ENCODE measurements at regions not wholly inside any gene's neighbourhood (a gene's known extent, or its start where the extent isn't known, plus 50 kb on each side); places are given as distances from the start of the nearest gene placed in this dataset.

DNA sequence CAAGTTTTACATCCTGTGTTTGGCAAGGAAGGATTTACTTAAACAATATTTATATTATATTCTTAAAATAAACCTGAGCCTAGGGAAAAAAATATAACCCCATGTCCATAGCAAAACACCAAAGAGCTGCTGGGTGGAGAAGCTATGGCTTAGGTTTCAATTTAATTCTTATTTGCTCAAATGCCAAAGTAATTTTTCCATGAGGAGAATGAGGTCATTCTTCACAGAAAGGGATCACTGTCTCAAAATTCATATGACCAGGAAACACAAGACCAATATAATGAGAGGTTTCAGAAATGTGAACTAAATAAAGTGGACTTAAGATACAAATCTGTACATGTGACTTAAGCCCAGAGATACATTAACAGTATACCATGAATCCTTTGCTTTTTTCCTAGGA, 195.0 kb downstream of the PHLDA1 start:
- DNase-seq = no peak

- no peak for DNase-seq
These were observed 197.0 kb downstream of the PHLDA1 start for GRCh38 chr12:75834591-75834990.

- DNase-seq = no peak
These were observed 198.3 kb downstream of the PHLDA1 start for GRCh38 chr12:75833268-75833667.

- no peak for DNase-seq
These were observed 200.2 kb downstream of the PHLDA1 start for GRCh38 chr12:75831402-75831801.

DNA sequence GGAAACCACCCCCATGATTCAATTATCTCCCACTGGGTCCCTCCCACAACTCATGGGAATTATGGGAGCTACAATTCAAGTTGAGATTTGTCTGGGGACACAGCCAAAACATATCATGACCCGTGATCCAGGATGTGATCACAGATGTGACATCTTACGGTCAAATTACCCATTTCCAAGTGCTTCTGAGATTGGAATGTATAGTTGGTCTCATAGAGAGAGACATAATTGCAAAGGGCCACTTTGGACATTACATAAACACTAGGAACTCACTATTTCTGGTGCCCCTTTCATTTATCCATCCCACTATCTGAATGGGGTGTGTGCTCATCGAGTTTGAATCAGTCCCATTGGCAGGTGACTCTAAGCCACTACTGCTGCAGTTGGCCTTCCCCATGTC, 204.5 kb downstream of the PHLDA1 start:
- DNase-seq = no peak

- no peak for DNase-seq
These were observed 205.9 kb downstream of the PHLDA1 start for GRCh38 chr12:75825686-75826085.

DNA sequence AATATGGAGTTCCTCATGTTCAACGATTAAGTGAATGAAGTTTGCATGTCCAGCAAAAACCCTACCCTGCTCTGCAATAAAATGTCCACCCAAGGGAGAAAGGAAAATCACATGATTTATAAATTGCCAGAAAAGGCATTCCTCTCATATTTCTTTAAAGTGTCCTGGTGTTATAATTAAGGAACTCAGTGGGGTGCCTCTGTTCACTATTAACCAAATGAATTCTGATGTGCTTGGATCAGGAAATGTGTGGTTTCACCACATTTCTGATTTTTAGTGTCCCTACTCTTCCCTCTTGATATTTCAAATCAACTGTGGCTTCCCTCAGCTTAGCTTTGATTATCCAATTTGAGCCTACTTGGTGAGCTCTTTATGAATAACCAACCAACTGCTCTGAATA, 208.1 kb downstream of the PHLDA1 start:
- DNase-seq = no peak

- DNase-seq = no peak
These were observed 209.2 kb downstream of the PHLDA1 start for GRCh38 chr12:75822416-75822815.

GRCh38 chr12:75820848-75821578, 210.6 kb downstream of the PHLDA1 start:
- no peak for DNase-seq

GRCh38 chr12:75820071-75820470, 211.5 kb downstream of the PHLDA1 start:
- DNase-seq = no peak

GRCh38 chr12:75819512-75819911, 212.1 kb downstream of the PHLDA1 start:
- no peak for DNase-seq

DNA sequence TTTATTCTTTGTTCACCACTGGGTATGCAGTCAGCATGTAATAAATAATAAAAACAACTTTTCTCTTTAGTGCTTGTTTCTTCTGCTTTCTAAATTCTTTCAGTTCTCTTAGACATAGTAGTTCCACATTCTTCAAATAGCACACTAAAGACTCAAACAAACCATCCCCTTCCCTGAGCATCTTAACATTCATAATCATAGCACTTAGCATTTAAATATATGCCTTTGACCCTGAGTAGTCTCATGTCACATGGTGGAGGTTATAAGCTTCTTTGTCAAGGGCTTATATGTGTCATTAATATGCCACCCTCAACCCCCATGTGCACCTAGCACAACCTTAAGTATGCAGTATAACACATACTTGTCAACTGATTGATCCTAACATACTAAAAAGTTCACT, 212.7 kb downstream of the PHLDA1 start:
- no peak for DNase-seq

DNA sequence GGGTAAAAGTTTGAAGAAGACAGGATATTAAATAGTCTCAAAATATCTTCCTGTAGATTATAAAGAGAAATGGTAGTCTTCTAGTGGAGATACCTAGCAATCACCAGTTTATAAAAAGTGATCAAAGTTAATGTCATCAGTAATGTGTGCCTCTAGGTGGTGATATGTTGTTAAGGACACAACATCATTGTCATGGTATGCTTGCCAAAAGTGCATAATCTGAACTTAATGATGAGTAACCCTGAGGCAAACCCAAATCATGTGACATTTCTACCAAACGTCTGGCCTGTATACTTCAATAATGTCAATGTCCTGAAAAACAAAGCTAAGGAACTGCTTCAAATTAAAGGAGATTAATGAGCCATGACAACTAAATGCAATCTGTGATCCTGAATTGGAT, 214.7 kb downstream of the PHLDA1 start:
- no peak for DNase-seq

DNA sequence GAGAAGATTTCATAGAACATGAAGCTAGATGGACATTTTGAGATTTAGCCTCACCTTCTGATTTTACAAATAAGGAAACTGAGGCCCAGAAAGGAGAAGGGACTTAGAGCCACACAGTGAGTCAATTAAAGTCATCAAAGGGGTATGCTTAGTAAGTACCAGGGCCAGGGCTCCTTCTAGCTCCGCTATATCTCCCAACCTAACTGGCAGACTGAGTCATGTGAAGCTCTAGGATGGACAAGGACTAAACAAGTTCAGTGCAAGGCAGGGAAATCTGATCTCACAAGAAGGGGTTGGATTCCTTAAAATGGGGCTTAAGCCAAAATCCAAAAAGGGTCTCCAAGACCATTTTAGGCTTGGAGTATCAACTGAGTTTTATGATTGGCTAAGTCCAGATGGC, 215.8 kb downstream of the PHLDA1 start:
- DNase-seq = no peak

DNA sequence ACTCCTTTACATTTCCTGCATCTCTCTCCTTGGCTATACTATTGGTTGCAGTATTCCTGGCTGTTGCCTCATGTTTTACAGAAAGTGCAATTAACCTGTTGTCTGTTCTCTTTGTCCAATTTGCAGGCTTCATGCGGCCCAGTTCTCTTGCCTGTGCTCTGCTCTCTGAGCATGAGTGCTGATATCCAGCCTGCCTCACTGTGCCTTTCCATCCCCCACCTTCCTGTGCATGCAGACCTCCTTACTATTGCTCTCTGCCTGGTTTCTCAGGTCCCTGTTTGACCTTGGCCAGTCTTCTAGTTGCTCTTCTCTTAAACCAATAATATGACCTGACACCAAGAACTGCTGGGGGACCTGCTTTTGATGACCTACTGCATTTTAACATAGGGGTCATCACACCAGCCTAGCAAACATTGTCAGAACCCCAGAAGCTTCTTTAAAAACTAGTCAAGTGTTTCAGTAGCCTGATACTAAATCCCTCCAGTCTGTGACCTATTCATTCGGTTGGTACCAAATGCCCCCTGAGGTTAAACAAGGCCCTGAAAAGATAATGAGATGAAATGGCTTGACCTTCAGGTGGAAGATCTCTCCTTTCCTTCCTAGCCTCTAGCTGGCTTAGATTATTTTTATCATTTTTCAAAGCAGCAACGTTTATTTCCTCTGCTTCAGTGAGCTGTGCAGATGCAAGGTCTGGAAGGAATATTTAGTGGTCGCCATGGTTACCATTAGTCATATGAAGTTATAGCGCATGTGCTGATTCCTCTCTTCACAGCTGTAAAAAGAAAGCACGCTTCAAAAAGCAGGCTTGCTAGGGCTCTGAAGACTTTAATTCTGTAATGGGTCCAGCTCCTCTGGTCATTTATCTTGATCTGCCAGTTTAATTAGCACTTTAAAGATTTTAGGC, 216.5 kb downstream of the PHLDA1 start:
- DNase-seq = peak; percentile 89

DNA sequence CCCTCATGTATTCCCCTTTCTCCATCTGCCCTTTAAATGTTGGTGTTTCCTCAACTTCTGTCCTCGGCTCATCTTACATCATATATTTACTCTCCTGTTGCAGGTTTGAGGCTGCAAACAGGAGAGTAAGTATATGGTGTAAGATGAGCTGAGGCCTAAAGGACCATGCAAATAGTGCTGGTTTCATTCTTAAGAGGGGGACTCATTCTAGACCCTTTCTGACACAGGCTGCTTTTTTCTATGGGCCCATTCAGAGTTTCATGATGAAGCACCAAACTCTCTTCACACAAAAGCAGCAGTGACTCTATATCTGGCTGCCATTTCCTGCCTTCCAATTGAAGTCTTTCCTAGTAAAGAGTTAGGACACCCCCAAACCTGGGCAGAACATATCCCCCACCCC, 218.5 kb downstream of the PHLDA1 start:
- DNase-seq = no peak

DNA sequence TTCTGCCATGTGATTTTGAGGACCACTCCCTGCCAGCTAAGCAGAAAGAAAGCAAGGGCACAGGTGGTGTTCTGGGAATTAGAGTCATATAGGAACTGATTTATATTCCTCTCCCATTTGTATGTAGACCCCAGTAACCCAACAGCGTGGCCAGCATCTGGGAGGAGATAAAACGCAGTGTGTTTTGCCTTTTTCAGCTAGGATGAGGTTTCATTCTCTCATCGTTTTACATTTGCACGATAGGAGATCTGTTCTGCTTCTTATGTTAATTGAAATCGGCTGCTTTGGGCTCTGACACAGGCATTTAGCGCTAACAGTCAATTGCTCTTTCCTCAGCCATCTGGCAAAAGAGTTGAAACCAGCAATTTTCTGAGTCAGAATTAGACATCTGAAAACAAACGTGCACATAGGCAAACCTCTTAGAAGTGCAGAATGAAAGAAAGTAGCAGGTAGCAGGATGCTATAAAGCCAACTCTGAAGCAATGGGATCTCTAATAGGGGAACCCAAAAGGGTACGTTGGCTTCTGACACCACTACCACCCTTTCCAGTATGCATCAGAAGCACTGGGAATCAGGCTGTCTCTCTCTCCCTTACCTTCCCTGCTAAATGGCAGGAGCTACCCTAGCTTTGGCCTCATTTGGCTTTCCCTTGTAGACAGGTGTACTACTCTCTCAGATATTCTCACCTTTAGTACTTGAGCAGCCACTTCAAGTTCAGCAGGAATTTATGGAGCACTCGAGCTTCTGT, 219.1 kb downstream of the PHLDA1 start:
- no peak for DNase-seq

DNA sequence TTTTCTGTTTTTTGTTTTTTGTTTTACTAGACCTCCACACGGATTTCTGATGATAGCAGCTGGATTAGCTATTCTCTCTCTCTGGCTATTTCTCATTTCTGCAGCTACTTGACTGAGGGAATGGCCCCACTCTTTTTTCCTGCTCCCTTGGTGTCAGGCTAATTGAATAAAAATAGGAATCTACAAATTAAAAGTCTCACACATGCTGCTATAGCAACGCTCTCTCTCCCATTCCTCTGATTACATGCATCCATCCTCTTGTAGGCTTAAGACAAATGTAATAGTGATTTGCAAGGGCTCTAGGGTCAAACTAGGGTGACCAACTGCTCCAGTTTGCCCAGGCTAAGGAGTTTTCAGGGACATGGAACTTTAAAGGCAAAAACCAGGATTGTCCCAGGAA, 221.8 kb downstream of the PHLDA1 start:
- no peak for DNase-seq

GRCh38 chr12:75807494-75807893, 224.1 kb downstream of the PHLDA1 start:
- DNase-seq = no peak

GRCh38 chr12:75805905-75806304, 225.7 kb downstream of the PHLDA1 start:
- DNase-seq = no peak

DNA sequence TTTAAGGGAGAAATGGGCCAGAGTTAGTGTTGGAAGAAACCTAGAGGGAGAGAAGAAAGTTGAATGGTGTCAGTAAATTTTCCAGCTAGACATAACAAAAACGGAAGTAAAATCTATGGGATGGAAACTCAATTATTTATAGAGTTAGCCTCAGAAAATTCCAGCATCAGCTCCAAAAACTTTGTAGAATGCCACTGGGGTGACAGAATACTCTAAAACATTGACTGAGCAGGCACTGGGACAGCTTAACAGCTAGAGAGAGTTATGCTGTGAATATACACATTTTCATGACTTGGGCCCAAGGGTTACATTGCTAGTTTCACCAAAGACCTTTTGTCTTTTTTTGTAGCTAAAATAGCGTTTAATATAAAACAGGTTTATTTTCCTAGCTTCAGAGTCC, 226.3 kb downstream of the PHLDA1 start:
- DNase-seq = no peak

DNA sequence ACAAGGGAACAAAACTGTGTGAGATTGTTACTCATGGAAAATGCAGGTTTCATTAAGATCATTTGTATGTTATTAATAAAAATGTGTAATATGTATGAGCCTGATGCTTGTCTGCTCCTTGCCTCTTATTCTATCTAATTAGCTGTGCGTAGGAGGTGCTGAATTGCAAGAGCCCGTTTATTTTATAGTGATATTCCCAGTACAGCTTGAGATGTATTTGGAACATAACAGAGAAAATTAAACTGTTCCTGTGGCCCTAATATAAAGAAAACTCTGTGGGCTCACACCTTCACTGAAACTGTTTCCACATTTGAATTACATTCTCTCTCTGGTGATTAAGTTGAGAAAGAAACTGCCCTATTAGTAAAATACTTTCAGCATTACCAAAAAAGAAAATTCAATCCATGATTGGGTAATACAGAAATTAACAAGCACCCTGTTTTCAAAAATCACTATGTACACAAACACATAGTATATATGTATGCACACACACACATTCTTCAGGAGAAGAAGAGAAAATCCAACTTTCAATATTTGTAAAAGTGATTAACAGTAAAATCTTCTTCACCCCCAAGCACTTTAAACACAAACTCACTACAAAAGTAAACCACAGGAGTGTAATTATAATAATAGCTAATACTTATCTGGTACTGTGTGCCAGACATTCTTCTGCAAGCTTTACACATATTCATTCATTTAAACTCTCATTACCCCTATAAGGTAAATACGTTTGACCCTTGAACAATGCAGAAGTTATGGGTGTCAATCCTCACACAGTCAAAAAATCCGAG, 233.2 kb downstream of the PHLDA1 start:
- no peak for DNase-seq

Data from renal pelvis (tissue), 1 donor.